Suppressor macrophage treated with lipopolysaccharide for 4 hours (primary cell): ENCODE measurements at regions not wholly inside any gene's neighbourhood (a gene's known extent, or its start where the extent isn't known, plus 50 kb on each side); places are given as distances from the start of the nearest gene placed in this dataset.

Experiments
- DNase-seq: peaks from one replicate; pipeline ENCODE4 v3.0.0-alpha.2; 2020

DNA sequence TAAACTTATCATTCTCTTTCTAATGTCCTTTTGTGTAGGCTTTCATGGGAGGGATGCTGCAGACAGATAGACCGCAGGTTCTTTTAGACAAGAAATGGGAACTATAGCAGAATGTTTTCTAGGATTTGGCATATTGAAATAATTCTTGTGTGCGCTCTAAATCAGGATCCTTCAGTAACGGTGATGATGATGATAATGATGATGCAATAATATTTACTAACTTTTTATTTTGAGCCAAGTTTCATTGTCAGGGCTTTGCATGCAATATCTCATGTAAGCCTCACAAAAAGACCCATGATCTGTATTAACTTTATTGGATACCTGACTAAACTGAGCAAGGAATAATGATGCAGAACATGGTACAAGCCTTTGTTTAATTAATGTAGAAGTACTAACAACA is 280.1 kb downstream of the HAO1 start:
- DNase-seq = no peak

DNA sequence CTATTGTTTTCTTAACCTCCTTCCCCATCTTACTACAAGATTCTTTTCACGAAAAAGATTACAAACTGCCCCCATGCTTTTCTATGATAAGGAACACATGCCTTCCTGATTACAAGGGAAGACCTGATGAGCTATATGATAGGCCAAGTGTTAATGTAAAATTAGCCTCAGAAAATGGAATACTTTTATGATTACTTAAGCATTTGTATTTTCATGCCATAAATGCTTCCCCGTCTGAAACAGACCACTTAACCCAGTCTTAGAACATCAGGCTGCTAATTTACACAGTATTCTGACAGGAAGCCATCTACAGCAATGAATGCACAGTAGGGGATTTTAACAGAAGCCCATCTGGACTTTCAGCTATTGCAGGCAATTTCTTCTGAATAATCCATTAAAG is 274.9 kb downstream of the HAO1 start:
- no peak for DNase-seq

DNA sequence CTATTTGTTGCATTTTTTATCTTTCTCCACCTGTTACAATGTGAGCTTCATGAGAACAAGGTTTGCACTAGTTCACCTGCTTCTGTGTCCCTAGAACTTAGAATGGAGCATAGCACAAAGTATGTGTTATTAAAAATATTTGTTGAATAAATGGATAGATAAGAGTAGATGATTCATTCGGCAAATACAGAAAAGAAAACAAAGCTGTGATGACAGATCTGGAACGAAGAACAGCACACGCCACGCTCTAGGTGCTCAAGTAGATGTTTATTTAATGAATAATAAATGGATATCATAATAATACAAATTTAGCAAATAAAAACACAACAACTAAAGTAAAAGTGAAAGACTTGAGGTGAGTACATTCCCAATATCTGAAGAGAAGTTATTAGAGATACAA is 273.1 kb downstream of the HAO1 start:
- DNase-seq = no peak

DNA sequence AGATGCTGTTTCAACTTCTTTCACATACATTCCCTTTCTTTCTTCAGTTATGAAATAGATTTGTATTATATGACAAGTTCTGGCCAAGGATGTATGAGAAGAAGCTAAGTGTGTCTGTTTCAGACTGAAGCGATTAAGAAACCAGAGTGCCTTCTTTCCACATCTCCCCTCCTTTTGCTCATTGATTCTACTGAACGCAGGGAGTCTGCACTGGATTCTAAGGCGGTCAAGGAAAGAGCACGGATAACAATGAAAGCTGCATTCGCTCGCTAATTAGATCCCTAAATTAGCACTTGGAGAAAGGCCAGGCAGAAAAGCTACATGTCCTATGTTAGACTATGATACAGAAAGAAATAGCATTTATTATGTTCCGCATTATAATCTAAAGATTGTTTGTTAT is 267.7 kb downstream of the HAO1 start:
- DNase-seq = no peak

DNA sequence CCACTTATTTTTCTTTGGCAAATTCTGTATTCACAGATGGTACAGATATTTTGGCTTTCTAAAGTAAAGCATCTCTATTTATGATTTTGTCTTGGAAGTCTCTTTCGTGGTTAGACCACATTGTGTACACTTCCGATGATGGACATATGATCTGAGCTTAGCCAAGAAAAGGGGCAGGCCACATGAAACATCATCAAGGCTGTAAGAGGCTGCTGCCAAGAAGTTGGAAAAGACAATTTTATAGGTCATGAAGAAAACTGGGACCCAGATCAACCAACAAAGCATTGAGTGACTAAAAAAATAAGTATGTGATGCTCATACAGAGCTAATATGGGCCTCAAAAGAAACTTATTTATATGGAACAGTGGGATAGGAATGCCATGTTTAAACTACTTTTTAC is 266.4 kb downstream of the HAO1 start:
- DNase-seq = no peak

DNA sequence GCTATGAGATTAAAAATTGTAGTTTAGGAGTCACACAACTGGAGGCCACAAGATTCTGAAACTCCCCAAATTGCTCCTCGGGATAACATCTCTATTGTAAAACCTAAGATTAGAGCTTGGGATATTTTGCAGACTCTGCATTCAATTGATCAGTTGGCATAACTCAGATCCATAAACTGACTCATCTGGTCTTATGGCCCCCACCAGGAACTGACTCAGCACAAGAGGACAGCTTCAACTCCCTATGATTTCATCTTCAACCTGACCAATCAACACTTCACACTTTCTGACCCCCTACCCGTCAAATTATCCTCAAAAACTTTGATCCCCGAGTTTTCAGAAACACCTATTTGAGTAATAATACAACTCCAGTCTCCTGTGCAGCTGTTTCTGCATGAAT is 257.3 kb downstream of the HAO1 start:
- DNase-seq = no peak

DNA sequence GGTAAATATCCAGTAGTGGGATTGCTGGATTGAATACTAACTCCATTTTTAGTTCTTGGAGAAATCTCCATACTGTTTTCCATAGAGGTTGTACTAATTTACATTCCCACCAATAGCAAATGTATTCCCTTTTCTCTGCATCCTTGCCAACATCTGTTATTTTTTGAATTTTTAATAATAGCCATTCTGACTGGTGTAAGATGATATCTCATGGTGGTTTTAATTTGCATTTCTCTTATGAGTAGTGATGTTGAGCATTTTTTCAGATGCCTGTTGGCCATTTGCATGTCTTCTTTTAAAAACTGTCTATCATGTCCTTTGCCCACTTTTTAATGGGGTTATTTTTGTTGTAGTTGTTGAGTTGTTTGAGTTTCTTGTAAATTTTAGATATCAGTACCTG is 253.2 kb downstream of the HAO1 start:
- DNase-seq = no peak

DNA sequence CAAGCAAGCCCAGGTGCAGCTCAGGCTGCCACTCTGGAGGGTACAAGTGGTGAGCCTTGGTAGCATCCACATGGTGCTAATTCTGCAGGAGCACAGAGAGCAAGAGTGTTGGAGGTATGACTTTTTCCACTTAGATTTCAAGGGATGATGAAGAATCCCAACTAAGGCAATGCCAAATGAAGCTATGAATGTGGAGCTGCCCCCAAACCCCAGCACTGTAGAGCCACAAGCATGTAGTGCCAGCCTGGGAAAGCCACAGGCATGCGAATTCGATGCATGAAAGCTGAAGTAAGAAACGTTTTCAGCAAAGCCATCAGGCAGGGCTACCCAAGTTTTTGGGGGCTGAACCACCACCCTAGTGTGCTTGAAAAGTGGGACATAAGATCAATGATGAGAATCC is 251.1 kb downstream of the HAO1 start:
- no peak for DNase-seq

DNA sequence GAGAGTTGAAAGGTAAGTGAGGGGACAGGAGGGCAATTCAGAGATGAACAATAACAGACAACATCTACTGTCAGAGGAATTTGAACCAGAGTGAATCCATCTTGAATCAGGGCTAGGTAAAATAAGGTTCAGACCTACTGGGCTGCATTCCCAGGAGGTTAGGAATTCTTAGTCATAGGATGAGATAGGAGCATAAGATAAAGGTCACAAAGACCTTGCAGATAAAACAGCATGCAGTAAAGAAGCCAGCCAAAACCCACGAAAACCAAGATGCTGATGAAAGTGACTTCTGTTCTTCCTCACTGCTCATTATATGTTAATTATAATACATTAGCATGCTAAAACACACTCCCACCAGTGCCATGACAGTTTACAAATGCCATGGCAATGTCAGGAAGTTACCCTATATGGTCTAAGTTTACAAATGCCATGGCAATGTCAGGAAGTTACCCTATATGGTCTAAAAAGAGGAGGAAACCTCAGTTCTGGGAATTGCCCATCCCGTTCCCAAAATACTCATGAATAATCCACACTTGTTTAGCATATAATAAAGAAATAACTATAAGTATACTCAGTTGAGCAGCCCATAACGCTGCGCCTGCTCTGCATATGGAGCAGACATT is 248.5 kb downstream of the HAO1 start:
- DNase-seq = no peak

DNA sequence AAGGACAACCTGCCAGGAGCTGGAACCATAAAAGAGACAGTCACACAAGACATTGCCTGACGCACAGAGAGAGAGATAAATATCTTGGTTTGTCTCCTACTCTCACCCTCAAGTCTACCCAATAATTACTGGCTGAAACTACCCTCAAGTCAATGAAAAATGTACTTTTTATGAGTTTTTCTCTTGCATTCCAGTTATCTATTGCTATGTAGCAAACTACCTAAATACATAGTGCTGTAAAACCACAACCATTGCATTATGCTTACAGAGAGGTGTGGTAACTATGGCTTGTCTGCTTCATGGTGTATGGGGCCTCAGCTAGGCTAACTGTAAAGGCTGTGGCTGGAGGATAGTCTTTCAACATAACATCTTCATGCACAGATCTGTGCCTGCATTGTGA is 247.8 kb downstream of the HAO1 start:
- DNase-seq = no peak

DNA sequence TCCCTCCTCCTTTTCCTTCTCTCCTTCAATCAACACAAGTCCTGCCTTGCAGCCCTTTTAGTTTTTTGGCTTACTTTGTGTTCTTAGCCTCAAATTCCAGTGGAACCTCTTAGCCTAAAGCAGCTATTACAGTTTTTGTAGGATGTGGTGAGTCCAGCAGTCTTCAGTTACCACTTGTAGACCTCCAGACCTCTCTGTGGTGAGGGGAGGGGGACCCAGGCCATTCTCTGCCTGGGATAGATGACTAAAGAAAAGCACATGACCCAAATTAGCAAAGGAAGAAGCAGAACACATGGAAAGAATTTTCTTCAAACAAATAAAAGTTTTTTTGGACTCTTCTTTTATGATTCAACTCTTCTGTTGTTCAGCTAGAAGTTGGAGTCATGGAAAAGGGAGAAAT is 246.5 kb downstream of the HAO1 start:
- DNase-seq = no peak

DNA sequence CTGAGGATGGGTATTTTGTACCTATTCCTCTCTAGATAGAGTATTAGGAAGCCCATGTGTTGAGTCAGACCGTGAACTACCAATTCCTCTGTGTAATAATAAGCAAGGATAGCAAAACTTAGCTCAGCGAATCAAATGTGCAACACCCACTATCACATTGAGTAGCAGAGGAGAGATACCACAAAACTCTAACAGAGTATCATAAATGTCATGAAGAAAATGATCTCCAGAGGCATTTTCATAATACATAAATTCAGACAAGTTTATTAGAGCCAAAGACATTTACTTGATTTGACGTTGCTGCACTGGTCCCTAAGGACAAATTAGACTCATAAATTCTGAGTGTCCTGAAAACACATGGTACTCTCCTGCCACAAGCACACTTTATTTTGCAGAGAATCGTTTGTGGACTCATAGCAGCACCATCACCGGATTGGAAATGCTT is 245.2 kb downstream of the HAO1 start:
- no peak for DNase-seq

DNA sequence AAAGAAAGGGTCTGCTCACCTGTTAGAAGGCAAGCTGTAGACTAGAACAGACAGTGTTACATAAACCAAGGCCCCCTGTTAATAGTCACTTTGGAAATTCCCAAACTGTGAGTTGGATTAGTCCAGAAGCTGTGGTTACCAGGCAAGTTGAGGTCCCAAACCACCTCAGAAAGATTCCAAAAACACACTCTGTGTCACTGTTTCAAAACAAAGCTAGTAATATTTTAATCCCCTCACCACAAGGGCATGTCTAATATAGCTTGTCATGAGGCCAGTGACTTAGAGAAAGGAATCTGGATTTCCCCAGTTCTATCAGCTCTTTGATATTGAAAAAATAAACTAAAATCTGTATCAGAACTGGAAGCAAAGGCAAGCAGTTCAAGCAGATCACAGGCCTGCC is 244.6 kb downstream of the HAO1 start:
- DNase-seq = no peak

DNA sequence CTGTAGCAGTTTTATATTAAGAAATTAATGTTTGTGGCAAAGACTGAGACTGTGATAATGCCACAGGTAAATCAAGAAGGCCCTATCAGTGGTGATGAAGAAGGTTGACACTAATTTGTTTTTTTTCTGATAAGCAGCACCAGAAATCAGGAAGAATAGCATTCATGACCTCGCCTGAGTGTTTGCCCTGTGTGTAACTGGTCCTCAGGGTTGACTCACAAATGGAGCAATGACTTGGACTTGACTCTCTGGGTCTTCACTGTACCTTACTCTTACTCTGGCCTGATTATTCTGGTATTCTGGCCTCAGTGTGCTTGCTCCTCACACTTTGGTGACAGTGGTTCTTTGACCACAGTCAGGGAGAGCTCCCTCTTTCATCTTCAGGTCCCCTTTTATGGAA is 243.9 kb downstream of the HAO1 start:
- DNase-seq = no peak

DNA sequence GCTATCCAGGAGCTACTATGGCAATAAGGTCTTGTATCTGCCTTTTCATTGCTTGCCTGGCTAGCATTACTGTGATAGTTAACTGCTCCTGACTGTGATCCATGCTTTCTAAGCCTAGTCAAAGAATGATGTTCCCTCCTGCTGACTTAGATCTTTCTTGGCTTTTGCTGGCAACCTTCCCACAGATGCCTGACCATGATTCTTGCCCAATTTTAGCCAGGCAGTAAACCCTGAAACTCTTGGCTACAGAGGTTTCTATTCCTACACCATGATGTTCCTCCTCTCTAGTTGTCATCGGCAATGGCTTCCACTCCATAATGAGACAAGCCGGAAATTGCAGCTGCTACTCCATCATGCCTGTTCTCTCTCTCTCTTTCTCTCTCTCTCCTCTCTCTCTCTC is 238.1 kb downstream of the HAO1 start:
- DNase-seq = no peak

DNA sequence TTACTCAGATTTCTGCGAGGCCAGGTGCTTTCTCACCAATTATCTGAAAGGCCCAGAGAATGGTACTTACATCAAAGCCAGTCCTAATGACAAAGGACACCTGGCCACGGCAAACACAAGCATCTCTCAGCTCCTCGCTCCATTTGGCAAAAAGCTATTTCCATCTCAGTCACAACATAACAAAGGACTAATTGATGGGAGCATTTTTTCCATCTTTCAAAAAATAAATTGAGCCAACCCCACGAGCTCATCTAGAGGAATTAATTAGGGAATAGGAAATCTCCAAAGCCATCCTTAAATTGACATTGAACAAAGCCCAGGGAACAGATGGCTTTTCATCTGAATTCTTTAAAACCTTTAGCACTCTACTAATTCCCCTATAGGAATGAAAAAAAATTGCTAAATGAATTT is 236.7 kb downstream of the HAO1 start:
- DNase-seq = no peak

DNA sequence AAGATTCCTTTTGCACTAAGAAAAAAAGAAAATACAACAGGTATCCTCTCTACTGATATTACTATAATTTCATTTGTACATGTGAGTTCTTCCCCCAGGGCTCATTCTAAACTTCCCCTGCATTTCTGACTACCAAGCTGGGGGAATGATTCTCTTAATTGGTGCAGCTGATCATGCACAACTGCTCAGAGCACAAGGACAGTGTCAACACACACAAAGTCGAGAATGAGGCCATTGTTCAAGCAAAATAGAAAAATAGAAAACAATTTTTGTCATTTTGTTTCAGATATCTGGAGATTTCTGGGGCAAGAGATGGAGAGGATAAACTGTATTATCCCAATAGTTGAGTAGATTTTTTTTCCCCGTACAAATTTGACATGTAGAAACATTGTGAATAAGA is 236.3 kb downstream of the HAO1 start:
- no peak for DNase-seq

DNA sequence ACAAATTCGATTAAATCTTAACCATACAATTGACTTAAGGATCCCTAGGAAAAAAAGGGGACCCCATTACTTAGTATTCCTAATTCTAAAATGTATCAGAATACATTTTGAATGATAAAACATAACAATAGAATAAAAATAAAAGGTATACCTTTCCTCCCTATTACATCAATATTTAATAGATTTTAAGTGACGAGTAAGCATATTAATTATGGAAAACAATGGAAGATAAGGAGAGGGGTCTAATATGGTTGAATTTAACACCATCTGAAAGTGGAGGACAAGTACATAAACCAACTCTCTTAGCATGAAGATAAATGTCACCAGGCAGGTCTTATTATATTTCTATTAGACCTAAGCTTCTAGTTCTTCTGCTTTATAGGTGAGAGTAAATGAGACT is 232.1 kb downstream of the HAO1 start:
- no peak for DNase-seq

DNA sequence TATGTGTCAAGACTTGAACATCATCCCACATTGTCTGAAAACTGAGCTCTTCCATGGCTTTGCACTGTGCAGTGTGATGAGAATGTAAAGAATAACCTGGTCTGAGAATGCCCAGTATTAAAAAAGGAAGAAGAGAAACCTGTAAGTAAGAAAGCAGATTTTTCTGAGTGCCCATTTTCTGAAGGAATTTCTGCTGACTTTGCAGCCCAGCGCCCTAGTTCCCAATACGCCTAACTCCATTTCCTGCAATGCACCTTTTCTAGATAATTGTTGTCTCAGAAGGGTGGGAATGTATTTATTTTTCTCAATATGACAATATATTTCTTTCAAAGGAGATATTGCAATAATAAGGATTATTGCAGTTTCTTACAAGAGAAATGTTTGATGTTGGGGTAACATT is 231.5 kb downstream of the HAO1 start:
- DNase-seq = no peak

DNA sequence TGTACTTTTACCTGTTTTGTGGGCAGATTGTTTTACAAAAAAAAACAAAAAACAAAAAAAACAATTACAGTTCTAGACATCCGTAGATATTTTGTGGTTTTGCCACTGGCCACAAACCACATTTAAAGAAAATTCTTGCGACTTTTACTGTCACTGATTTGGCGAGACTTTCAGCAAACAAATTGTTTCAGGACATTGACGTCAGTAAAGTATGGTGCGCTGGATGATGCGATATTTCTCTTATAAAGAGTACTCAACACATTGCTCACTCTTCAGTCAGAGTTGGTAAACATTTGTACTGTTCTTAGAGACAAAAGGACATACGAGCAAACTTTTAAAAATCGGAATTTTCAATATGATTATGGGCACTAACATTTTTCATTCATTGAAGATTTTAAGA is 229.8 kb downstream of the HAO1 start:
- no peak for DNase-seq

DNA sequence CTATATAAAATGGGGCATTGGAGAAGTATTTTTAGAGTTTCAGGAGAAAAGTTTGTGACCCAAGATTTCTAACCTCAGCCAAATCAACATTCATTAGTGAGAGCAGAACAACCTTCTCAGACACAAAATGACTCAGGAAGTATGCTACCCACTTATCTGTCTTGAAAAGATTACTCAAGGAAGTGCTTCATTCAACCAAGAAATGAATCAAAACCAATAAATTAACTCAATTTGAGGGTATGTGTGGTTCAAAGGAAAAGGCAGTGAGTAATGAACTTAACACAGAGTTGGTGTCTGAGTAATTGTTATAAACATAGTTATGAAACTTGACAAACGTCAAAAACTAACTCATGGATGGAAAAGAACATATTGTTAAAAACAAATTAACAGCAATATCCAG is 227.6 kb downstream of the HAO1 start:
- no peak for DNase-seq

DNA sequence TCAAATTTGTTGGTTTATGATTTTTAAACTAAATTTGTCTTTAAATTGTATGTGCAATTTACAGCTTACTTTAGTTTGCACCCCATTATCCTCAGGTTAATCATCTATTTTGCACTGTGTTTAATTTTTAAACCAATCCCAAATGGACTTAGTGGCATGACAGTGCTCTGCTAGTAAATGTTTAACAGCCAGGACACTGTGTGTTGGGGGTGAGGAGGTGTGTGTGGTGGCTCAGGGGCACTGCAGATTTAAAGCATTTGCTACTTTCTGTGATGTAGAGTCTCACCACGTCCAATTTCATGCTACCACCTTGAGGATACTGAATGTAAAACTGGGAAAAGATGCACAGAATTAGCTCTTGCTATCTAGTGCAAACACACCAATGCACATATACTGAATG is 225.7 kb downstream of the HAO1 start:
- DNase-seq = no peak

DNA sequence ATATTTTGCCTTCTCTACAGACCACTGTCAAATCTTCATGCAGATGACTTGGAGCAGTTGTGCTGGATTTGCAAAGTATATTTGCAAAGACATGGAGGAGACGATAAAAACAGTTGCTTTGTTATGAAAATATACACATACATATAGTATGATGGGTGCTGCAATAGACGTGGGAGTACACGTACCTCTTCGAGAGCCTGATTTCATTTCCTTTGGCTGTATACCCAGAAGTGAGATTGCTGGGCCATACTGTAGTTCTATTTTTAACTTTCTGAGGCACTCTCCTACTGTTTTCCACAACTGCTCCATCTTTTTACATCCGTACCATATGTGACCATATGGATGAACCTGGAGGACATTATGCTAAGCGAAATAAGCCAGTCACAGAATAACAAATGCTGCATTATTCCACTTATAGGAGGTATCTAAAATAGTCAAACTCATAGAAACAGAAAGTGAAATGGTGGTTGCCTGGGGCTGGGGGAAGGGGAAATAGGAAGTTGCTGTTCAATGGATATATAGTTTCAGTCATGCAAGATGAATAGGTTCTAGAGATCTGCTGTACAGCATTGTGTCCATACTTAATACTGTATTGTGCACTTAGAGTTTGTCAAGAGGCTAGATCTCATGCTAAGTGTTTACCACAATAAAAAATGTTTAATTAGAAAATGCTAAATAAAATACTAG is 223.8 kb downstream of the HAO1 start:
- DNase-seq = no peak

DNA sequence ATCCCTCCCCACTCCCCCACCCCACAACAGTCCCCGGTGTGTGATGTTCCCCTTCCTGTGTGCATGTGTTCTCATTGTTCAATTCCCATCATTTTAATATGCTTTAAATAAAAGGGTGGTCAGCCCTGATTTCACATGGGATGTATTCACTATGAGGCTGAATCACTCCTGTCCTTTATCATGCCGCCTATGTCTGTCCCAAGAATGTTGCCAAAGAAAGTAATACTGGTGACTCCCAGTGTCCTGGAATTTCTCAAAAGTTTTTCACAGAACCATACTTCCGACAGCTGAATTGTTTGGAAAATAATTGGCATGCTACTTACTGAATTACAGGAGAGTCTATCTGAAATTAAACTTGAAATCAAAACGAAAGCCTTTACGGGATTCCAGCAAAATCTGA is 217.7 kb downstream of the HAO1 start:
- no peak for DNase-seq

DNA sequence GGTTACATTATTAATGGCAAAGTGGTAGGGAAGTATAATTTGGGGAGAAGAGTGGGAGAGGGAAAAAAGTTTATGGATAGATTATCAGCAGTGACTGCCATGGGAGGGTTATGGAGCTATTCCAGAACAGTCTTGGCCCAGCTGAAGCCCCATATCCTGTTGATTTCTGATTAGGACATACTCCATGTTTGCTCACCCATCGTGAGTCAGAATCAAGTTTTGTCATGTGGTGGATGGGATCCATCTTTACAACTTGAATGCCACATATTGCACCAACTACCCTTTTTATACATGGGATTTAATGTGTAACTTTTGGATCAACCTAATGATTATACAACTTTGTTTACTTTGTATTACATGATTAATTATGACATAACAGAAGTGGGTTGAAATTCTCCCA is 217.0 kb downstream of the HAO1 start:
- no peak for DNase-seq
